ENCODE measurements at regions not wholly inside any gene's neighbourhood (a gene's known extent, or its start where the extent isn't known, plus 50 kb on each side); places are given as distances from the start of the nearest gene placed in this dataset.
A peak's percentile ranks its signal among the peaks of the same experiment; 100 is the strongest.

GRCh38 chr7:24341691-24342413 lies 57.9 kb downstream of the NPY start:
- no peak for DNase-seq

- no peak for DNase-seq
These were observed 59.6 kb downstream of the NPY start for GRCh38 chr7:24343614-24344013.

- DNase-seq: no peak
These were observed 62.1 kb downstream of the NPY start for GRCh38 chr7:24346129-24346528.

- no peak for DNase-seq
These were observed 62.7 kb downstream of the NPY start for GRCh38 chr7:24346716-24347115.

GRCh38 chr7:24349339-24349738 lies 65.3 kb downstream of the NPY start:
- no peak for DNase-seq

- DNase-seq: no peak
These were observed 70.5 kb downstream of the NPY start for GRCh38 chr7:24354456-24354855.

GRCh38 chr7:24356718-24357386 lies 72.9 kb downstream of the NPY start:
- DNase-seq: no peak

- no peak for DNase-seq
These were observed 77.0 kb downstream of the NPY start for GRCh38 chr7:24361001-24361400.

GRCh38 chr7:24365606-24366005 lies 81.6 kb downstream of the NPY start:
- no peak for DNase-seq

GRCh38 chr7:24366876-24367275 lies 82.9 kb downstream of the NPY start:
- no peak for DNase-seq

- no peak for DNase-seq
These were observed 84.2 kb downstream of the NPY start for GRCh38 chr7:24368161-24368560.

GRCh38 chr7:24370541-24370940 lies 86.6 kb downstream of the NPY start:
- DNase-seq: no peak

GRCh38 chr7:24372961-24373955 lies 89.3 kb downstream of the NPY start:
- no peak for DNase-seq

- DNase-seq: no peak
These were observed 95.1 kb downstream of the NPY start for GRCh38 chr7:24378871-24379616.

- DNase-seq: peak in 1 of 3 donors; percentile 3
These were observed 98.0 kb downstream of the NPY start for GRCh38 chr7:24381894-24382505.

GRCh38 chr7:24383055-24383454 lies 99.1 kb downstream of the NPY start:
- DNase-seq: no peak

GRCh38 chr7:24384362-24385030 lies 100.5 kb downstream of the NPY start:
- DNase-seq: no peak

GRCh38 chr7:24388212-24388611 lies 104.2 kb downstream of the NPY start:
- no peak for DNase-seq

- no peak for DNase-seq
These were observed 106.6 kb downstream of the NPY start for GRCh38 chr7:24390376-24391157.

- no peak for DNase-seq
These were observed 108.8 kb downstream of the NPY start for GRCh38 chr7:24392774-24393173.

- DNase-seq: no peak
These were observed 111.5 kb downstream of the NPY start for GRCh38 chr7:24395512-24395911.

Measured in suppressor macrophage treated with lipopolysaccharide for 1 hour (primary cell).